GM19438 (cell line): ENCODE measurements at regions not wholly inside any gene's neighbourhood (a gene's known extent, or its start where the extent isn't known, plus 50 kb on each side); places are given as distances from the start of the nearest gene placed in this dataset.

Experiments used
- ATAC-seq: cut with Tn5 transposase; IDR thresholded peaks from one replicate; pipeline ENCODE4 v1.9.1; 2021; ENCODE audit warnings: low read depth; ENCODE audit not compliant: unreplicated experiment

DNA sequence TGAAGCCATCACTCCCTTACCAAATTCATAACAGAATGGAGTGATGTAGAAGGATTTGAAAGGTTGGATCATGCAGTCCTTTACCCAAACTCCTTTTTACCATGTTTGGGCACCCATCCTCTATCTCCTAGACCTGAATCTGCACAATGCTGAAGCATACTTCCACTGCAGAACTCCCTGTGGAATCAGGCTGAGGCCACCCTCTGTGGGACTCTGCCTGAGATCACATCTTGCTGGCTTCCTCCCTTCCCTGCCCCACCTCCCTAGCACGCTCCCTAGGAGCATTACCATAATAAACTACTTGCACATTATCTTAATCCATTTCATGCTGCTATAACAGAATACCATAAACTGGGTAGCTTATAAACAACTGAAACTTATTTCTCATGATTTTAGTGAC is 68.4 kb upstream of the VSTM2B start:
- ATAC-seq, result no peak

DNA sequence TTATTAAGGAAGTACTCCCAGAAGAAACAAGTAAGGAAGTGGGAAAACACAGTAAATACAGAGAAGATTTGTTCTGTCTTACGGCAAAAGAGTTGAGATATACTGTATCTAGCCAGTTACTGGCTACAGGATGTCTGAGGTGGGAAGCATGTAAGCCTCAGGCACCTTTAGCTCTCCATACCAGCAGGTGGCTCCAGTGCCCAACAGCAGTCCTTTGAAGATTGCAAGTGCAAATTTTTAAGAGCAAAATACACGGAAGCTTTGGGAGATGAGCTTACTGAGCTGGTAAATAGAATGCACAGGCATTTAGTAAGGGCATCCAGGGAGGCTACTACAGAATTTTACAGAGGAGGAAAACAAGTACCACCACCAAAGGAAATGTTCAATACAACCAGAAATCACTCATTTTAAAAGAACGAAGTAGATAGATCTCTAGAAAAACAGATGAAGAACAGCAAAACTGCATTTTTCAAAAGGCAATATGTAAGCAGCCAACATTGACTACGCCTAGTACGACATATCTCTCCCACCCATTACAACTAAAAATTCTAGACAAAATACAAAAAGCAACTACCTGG is 57.9 kb upstream of the VSTM2B start:
- ATAC-seq, result no peak

DNA sequence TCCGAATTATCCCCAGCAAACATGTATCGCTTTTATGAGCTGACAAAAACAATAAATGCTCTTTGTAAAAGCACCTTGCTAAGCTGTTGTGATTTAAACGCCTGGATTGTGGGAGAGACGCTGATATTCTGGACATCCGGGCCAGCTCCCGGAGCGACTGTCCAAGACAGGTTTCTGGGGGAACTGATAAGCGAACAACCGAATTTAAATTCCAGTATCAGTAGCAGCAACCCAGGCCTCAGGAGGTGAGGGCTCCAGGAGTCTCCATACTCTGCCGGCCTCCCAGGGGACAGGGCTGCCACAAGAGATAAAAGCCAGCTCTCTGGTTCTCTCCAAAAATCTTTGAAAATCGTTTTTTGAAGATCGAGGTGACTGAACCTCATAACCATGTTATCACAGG is 50.3 kb upstream of the VSTM2B start:
- no peak for ATAC-seq
